ENCODE measurements at regions not wholly inside any gene's neighbourhood (a gene's known extent, or its start where the extent isn't known, plus 50 kb on each side); places are given as distances from the start of the nearest gene placed in this dataset.

DNA sequence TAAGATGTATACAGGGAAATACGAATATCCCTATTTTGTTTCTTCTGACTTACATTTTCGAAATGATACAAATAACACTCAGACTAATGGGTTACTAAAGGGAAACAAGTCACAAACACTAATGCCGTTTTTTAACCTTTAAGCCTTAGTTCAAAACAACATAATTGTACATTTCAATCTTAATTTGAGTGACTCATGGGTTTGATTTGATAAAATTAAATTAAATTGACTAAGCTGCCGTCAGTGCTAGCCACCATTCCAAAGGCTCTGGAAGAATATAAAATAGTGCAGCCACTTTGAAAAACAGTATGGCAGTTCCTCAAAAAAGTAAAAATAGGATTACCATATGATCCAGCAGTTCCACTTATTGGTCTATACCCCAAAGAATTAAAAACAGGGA, 133.8 kb upstream of the NT5C1B start:
- no peak for TF ChIP-seq RAD21 (CRISPR knock-in tag; conservative IDR thresholded peaks at IDR 0.05 in 1 of 2, IDR thresholded peaks at IDR 0.05 in 1 of 2)
- TF ChIP-seq, protein P1, sequence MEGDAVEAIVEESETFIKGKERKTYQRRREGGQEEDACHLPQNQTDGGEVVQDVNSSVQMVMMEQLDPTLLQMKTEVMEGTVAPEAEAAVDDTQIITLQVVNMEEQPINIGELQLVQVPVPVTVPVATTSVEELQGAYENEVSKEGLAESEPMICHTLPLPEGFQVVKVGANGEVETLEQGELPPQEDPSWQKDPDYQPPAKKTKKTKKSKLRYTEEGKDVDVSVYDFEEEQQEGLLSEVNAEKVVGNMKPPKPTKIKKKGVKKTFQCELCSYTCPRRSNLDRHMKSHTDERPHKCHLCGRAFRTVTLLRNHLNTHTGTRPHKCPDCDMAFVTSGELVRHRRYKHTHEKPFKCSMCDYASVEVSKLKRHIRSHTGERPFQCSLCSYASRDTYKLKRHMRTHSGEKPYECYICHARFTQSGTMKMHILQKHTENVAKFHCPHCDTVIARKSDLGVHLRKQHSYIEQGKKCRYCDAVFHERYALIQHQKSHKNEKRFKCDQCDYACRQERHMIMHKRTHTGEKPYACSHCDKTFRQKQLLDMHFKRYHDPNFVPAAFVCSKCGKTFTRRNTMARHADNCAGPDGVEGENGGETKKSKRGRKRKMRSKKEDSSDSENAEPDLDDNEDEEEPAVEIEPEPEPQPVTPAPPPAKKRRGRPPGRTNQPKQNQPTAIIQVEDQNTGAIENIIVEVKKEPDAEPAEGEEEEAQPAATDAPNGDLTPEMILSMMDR (IDR thresholded peaks at IDR 0.05 in 2 of 3, conservative IDR thresholded peaks at IDR 0.05 in 1 of 3; ENCODE audit: insufficient read depth in 2 of 3, low read depth in 1 of 3, low read length in 3 of 3), result no peak
- TF ChIP-seq GABPA (tag; conservative IDR thresholded peaks at IDR 0.05; ENCODE audit: low read depth), result no peak
- TF ChIP-seq, protein P2, sequence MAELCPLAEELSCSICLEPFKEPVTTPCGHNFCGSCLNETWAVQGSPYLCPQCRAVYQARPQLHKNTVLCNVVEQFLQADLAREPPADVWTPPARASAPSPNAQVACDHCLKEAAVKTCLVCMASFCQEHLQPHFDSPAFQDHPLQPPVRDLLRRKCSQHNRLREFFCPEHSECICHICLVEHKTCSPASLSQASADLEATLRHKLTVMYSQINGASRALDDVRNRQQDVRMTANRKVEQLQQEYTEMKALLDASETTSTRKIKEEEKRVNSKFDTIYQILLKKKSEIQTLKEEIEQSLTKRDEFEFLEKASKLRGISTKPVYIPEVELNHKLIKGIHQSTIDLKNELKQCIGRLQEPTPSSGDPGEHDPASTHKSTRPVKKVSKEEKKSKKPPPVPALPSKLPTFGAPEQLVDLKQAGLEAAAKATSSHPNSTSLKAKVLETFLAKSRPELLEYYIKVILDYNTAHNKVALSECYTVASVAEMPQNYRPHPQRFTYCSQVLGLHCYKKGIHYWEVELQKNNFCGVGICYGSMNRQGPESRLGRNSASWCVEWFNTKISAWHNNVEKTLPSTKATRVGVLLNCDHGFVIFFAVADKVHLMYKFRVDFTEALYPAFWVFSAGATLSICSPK (IDR thresholded peaks at IDR 0.05; ENCODE audit: borderline replicate concordance), result no peak
- TF ChIP-seq, protein P3, sequence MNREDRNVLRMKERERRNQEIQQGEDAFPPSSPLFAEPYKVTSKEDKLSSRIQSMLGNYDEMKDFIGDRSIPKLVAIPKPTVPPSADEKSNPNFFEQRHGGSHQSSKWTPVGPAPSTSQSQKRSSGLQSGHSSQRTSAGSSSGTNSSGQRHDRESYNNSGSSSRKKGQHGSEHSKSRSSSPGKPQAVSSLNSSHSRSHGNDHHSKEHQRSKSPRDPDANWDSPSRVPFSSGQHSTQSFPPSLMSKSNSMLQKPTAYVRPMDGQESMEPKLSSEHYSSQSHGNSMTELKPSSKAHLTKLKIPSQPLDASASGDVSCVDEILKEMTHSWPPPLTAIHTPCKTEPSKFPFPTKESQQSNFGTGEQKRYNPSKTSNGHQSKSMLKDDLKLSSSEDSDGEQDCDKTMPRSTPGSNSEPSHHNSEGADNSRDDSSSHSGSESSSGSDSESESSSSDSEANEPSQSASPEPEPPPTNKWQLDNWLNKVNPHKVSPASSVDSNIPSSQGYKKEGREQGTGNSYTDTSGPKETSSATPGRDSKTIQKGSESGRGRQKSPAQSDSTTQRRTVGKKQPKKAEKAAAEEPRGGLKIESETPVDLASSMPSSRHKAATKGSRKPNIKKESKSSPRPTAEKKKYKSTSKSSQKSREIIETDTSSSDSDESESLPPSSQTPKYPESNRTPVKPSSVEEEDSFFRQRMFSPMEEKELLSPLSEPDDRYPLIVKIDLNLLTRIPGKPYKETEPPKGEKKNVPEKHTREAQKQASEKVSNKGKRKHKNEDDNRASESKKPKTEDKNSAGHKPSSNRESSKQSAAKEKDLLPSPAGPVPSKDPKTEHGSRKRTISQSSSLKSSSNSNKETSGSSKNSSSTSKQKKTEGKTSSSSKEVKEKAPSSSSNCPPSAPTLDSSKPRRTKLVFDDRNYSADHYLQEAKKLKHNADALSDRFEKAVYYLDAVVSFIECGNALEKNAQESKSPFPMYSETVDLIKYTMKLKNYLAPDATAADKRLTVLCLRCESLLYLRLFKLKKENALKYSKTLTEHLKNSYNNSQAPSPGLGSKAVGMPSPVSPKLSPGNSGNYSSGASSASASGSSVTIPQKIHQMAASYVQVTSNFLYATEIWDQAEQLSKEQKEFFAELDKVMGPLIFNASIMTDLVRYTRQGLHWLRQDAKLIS (CRISPR knock-in tag; IDR thresholded peaks at IDR 0.05), result no peak
- TF ChIP-seq, protein P4, sequence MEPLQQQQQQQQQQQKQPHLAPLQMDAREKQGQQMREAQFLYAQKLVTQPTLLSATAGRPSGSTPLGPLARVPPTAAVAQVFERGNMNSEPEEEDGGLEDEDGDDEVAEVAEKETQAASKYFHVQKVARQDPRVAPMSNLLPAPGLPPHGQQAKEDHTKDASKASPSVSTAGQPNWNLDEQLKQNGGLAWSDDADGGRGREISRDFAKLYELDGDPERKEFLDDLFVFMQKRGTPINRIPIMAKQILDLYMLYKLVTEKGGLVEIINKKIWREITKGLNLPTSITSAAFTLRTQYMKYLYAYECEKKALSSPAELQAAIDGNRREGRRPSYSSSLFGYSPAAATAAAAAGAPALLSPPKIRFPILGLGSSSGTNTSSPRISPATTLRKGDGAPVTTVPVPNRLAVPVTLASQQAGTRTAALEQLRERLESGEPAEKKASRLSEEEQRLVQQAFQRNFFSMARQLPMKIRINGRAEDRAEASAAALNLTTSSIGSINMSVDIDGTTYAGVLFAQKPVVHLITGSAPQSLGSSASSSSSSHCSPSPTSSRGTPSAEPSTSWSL (CRISPR knock-in tag; IDR thresholded peaks at IDR 0.05; ENCODE audit: borderline replicate concordance), result no peak
- no peak for TF ChIP-seq MBD2 (IDR thresholded peaks at IDR 0.05; ENCODE audit: borderline replicate concordance, low read depth)
- no peak for TF ChIP-seq JUND (IDR thresholded peaks at IDR 0.05; ENCODE audit: borderline replicate concordance, low read depth, low read length)
- TF ChIP-seq JUND (tag; IDR thresholded peaks at IDR 0.05; ENCODE audit: borderline replicate concordance, low read depth, low read length), result no peak
- no peak for TF ChIP-seq CBX5 (IDR thresholded peaks at IDR 0.05; ENCODE audit: borderline replicate concordance, low read depth)
- no peak for TF ChIP-seq CHD1 (IDR thresholded peaks at IDR 0.05; ENCODE audit: low read length)
- TF ChIP-seq, protein P5, sequence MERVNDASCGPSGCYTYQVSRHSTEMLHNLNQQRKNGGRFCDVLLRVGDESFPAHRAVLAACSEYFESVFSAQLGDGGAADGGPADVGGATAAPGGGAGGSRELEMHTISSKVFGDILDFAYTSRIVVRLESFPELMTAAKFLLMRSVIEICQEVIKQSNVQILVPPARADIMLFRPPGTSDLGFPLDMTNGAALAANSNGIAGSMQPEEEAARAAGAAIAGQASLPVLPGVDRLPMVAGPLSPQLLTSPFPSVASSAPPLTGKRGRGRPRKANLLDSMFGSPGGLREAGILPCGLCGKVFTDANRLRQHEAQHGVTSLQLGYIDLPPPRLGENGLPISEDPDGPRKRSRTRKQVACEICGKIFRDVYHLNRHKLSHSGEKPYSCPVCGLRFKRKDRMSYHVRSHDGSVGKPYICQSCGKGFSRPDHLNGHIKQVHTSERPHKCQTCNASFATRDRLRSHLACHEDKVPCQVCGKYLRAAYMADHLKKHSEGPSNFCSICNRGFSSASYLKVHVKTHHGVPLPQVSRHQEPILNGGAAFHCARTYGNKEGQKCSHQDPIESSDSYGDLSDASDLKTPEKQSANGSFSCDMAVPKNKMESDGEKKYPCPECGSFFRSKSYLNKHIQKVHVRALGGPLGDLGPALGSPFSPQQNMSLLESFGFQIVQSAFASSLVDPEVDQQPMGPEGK (CRISPR knock-in tag; IDR thresholded peaks at IDR 0.05; ENCODE audit: borderline replicate concordance), result no peak
